Transverse colon (tissue), 1 donor: ENCODE measurements at regions not wholly inside any gene's neighbourhood (a gene's known extent, or its start where the extent isn't known, plus 50 kb on each side); places are given as distances from the start of the nearest gene placed in this dataset.

Experiments used
- EP300 ChIP-seq: sonication (generic); formaldehyde crosslinking; IDR thresholded peaks from one replicate; pipeline ENCODE4 v1.6.1; 2017; ENCODE audit warnings: antibody characterized with exemption, low read depth
- POLR2A ChIP-seq: fragments of 450-650 bp; IDR thresholded peaks from one replicate; pipeline ENCODE4 v1.6.1; 2016; ENCODE audit warnings: antibody characterized with exemption, mild to moderate bottlenecking, moderate library complexity

- TF ChIP-seq EP300: no peak
- TF ChIP-seq POLR2A: no peak
Observed at GRCh38 chr6:2575236-2575635, 175.5 kb downstream of the MYLK4 start.
